GM19397 (cell line): ENCODE measurements at regions not wholly inside any gene's neighbourhood (a gene's known extent, or its start where the extent isn't known, plus 50 kb on each side); places are given as distances from the start of the nearest gene placed in this dataset.

Experiments
- ATAC-seq: cut with Tn5 transposase; IDR thresholded peaks from one replicate; pipeline ENCODE4 v1.9.1; 2021; ENCODE audit warnings: mild to moderate bottlenecking, moderate library complexity; ENCODE audit not compliant: unreplicated experiment

DNA sequence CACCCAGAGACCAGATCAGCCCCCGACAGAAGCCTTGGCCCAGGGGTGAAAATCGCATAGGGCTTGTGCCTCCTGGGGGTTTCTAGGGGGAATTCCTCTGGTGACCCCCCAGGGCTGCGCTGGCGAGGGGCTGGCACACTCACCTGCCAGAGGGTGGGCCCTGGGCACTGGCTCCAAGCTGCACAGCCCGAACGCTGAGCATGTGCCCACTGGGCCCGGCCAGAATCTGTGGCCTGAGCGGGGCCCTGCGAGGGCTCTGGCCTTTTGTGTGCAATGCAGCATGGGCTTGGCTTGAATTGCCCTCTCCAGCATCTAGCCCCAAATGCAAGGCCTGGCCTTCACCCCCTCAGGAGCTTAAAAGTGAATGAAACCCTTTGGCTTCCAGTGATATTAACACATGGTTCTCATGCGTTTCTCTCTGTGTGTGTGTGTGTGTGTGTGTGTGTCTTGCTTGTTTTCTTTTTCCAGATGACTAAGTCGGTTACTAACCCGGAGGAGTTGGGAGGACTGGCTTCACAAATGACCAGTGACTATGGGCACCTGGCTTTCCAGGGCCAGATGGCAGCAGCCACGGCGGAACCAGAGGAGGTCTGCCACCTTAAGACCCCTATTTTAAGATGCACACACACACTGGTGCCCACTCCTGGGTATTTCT, 259.1 kb upstream of the TPM1 start:
- no peak for ATAC-seq

DNA sequence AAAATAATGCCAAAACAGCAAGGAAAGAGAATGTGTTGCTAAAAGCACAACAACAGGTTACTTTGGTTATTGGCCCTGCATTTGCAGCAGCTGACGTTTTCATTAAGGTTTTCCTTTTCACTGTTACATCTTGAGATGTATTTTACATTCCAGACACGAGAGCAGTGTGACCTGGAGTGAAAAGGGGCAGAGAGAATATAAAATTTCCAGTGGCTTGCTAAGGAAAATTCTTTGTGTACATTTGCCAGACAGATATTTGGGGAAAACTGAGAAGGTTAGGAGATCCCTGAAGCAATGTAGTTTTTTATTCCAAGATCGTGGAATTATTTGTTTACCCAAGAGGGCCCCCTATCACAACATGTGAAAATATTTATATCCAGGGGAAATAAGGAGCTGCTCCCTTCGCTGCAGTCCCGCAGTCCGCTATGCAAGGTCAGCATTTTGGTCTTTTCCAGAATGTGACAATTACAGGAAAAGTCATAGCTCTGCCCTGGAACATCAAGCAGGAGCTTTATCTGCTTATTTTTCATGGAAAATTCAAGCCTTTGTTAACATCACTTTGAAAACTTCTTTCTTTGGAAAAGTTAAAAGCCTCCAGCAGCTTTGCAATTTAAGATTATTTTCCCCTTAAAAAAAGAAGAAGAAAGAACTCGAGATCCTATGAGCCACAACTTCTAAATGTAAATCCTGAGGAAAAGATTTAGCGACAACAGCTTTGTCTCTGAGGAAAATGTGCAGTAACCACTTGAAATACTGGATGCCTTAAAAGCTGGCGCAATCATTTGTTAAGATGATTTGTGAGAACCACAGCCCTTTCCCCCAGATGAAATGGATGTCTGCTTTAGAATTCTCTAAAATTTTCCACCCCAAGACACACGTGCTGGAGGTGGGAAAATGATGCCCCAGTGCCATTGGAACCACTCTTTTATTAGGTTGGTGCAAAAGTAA, 256.4 kb upstream of the TPM1 start:
- no peak for ATAC-seq

DNA sequence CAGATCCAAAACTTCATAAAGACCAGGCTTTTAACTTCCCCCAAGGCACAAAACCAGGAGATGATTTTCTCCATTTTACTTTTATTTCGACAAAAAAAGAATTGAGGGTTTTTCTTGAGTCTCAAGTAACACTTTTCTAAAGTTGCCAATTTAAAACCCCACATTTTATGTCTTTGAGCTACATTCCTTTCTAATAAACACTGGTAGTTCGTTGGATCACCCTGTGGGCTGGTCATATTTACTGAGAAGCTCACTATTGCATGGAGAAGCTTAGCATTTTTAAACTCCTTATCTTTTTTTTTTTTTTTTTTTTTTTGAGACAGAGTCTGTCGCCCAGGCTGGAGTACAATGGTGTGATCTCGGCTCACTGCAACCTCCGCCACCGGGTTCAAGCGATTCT, 255.1 kb upstream of the TPM1 start:
- ATAC-seq, result no peak

DNA sequence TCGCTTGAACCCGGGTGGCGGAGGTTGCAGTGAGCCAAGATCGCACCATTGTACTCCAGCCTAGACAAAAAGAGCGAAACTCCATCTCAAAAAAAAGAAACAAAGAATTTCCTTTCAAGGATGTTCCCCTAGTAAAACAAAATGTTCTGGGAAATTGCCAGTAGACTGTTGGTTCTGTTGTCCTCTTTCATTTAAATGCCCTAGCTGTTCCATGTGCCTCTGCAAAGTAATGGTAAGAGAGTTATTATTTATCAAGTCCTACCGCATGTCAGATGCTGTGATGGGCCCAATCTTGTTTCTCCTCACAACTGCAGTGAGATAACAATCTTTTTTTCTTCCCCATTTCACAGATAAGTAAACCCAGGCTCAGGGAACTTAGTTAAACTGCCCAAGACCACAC, 254.3 kb upstream of the TPM1 start:
- ATAC-seq, result no peak

DNA sequence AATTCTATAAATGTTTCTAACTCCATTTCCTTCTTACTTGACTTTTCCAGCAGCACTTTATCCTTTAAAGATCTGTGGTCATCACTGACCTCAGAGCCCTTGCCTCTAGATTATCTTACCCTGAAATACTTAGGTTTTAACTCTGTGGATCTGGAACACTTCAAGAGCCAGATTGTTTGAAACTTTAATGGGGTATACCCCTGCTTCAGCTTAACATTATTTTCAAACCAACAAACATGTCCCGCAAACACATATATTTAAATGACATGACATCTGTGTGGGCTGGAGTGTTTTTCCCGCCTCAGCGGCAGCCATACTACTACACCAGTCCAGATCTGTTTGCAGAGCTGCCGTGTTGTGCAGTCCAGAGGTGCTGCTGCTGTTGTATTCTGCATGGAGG, 252.0 kb upstream of the TPM1 start:
- no peak for ATAC-seq

DNA sequence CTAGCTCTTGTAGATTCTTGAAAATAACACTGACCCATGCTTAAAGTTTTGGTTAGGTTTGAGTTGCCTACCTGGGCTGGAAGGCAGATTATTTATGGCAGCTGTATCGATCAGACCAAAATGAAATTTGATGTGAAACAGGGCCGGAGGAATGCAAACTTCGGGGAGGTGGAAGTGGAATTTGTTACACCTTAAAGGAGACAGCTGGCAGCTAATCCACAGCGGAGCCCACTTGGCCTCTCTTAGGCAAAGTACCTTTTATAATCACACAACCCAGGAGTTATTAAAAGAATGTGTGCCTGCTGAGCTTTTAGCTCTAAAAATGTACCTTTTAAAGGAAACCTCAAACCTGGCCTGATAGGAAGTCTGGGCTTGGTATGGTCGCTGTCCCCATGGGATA, 250.9 kb upstream of the TPM1 start:
- no peak for ATAC-seq

DNA sequence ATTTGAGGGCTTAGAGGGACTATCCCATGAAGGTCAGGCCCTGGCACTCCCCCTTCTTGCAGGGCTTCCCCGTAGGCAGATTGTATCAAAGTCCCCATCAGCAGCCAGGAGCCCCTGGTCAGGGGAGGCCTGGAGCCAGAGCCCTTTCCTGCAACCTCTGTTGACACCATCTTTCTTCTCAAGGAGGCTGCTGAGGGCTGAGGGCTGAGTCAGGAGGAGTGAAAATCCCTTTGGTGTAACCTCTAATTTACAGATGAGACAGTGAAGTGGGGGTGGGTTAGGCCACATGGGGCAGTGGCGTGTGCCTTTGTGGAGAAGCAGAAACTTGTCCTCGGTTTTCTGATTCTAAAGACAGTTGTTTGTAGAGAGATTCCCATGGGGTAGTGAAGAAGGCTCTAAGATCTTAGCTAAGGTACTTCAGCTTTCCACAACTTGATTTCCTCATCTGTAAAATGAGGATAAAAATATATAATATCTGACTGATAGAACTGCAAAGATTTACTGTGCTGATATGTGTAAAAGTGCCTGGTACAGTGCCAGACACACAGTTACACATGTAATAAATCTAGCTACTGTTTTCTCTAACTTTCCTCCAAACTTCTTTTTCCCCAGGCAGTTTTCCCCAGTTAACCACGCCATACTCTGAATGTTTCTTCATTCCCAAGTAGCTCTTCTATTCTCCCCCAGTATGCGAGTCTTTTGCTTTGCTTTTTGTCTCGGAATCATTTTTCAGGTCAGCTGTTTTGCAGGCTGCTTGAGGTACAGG, 249.4 kb upstream of the TPM1 start:
- no peak for ATAC-seq

DNA sequence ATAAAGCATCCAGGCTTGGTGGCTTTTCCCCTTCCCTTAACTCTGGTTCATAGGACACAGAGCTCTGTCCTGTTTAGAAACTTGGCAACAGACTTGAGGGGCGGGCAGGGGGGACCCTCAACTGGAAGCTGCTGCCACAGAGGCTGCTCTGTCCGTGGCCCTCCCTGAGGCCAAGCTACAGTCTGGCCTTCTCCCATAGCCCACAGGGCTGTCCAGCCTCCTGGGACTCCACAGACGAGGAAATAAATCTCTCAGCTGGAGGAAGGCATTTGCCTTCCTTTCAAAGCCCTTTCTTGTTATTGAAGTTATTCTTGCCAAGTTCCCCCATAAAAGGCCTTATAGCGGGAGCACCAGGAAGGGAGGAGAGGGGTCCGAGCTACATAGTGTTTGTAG, 248.8 kb upstream of the TPM1 start:
- no peak for ATAC-seq

DNA sequence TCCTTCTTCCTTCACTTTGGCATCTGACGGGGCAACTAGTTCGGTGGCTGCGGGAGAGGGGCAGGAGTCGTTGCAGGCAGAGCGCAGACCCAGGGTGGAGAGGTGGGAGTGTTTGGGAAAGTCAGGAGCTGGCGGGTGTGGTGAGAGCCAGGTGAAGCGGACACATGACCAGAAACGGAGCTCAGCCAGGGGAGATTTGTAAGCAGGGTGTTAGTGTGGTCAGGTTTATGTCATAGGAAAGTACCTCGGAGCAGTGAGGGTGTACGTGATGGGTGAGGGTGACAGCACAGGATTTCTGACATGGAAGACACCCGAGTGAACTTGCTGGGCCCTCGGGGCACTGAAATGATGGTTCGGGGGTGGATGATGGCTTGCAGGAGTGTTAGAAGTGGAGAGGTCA, 247.4 kb upstream of the TPM1 start:
- no peak for ATAC-seq

DNA sequence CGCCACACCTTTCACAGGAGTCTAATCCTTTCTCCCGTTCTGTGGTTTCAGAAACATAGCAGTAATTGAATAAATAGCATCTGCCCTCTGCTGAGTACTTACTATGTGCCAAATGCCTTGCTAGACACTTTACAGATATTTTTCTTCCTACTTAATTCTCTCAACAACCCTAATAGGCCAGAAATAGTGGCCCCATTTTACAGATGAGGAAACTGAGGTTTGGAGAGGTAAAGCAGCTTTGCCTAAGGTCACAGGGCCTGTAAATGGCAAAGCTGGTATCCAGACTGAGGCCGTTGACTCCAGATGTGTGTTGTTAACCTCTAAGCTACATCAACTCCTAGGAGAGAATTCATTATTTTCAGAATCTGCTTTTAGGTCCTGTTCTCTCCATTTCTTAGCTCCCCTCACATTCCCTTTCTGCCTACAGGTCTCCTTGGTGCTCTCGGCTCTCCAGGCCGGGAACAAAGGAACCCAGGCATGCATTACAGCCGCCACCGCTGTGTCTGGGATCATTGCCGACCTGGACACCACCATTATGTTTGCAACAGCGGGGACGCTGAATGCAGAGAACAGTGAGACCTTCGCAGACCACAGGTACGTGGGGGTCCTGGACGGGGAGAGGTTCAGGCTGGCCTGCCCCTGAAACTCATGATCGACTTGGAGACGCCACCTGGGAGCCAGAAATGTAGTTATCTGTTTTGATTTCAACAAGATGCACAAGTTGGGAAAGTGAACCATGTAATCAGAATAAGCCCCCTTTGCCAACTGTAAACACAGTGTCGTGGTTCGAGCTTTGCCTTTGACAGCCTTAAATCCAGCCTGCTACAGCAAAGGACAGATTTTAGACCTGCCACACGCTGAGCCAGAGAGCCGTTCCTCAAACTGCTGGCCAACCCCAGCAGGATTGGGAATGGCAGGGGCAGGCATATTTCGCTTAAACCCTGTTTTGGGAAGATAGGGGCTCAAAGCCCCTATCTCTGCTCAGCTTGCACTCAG, 246.5 kb upstream of the TPM1 start:
- no peak for ATAC-seq

DNA sequence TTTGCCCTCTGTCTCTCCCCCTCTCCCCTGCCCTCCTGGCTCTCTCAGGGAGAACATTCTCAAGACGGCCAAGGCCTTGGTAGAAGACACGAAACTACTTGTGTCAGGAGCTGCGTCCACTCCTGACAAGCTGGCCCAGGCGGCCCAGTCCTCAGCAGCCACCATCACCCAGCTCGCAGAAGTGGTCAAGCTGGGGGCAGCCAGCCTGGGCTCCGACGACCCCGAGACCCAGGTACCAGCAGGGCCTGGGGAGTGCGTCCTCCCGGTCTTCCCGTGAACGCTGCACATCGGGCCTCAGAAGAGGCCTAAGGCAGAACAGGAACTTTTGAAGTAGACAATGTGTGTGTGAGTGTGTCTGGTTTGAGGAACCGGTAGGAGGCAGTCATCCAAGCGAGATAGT, 245.4 kb upstream of the TPM1 start:
- no peak for ATAC-seq

DNA sequence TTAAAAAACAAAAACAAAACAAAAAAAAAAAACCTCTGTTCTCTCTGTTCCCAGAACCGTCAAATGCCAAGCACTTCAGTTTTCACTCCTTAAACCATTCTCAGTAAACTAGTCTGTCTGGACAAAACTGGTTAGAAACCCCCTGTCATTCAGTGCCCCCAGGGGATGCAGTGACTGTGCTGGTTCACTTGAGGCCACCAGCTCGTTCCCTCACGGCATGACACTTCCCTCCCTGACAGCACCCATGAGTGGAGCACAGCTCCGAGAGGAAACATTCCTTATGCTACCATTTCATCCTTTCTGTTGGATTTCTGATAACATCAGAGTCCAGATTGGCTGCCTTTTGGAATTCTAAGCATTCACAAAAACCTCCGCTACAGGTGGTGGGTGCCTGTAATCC, 244.0 kb upstream of the TPM1 start:
- no peak for ATAC-seq

DNA sequence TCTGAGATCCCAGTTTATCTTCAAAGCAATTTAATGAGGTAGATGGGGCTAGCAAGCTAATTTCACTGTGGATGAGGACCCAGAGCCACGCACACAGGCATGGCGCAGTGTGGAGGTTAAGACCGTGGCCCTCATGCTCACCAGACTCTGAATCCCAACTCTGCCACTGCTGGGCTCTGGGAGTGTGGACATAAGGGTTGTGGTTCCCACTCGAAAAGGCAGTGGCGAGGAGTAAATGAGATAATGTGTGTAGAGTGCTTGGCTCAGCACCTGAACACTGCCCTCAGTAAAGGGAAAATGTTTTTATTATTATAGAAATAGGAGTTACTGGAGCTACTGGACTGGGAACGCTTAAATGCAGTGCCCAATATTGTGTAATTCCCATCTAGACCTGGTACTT, 243.5 kb upstream of the TPM1 start:
- ATAC-seq, result no peak

DNA sequence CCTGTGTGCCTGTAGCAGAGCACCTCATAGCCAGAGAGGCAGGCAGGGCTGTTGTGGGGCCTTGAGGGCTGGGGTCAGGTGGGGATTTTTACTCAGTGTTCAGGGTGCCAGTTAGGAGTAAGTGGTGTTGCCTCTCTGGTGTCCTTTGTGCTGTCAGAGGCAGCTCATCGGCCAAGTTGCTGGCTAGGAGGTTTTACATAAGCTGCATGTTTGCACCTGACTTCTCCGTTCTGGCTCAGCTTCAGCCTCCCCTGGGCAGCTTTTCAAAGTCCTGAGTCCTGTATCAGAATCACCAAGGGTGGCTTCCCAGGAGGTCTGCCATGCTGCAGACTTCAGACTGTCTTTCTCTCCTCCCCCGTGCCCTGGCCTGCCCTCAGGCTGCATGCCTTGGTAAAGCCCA, 242.6 kb upstream of the TPM1 start:
- no peak for ATAC-seq

DNA sequence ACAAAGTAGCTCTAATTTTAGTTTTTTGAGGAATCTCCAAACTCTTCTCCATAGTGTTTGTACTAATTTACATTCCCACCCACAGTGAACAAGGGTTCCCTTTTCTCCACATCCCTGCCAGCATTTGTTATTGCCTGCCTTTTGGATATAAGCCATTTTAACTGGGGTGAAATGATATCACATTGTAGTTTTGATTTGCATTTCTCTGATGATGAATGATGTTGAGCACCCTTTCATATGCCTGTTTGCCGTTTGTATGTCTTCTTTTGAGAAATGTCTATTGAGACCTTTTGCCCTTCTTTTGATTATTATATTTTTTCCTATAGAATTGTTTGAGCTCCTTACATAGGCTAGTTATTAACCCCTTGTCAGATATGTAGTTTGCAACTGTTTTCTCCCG, 239.9 kb upstream of the TPM1 start:
- no peak for ATAC-seq

DNA sequence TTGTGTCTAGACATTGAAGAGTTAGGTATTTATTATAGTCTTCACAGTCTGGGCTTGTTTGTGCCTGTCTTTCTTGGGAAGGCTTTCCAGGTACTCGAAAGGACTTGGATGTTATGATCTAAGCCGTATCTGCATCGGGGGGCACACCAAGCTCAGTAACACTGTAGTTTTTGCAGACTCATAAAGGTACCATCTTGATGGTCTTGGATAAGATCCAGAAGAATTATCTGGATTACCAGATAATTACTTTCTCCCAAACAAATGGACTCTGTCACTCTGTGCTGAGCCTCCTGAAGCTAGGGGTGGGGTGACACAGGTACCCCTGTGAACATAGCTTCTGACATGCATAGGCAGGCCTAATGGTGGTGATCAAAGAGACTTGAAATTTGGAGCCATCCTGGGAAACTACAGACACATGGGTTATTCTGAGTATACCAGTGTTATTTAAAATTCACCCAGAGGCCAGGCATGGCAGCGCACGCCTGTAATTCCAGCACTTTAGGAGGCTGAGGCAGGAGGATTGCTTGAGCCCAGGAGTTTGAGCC, 238.6 kb upstream of the TPM1 start:
- no peak for ATAC-seq

DNA sequence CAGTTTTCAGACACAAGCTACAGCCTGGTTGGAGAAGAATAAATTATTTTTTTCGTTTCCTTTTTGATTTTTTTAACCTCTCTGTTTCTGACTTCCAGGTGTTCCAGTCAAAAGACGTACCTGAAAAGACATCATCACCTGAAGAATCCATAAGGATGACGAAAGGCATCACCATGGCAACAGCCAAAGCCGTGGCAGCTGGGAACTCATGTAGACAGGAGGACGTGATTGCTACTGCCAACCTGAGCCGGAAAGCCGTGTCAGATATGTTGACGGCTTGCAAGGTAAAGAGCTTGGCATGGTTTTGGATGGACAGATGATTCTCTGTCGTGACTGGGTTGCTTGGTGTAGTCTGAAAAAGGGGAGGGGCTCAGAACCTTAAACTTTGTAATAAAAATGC, 237.0 kb upstream of the TPM1 start:
- ATAC-seq, result no peak

DNA sequence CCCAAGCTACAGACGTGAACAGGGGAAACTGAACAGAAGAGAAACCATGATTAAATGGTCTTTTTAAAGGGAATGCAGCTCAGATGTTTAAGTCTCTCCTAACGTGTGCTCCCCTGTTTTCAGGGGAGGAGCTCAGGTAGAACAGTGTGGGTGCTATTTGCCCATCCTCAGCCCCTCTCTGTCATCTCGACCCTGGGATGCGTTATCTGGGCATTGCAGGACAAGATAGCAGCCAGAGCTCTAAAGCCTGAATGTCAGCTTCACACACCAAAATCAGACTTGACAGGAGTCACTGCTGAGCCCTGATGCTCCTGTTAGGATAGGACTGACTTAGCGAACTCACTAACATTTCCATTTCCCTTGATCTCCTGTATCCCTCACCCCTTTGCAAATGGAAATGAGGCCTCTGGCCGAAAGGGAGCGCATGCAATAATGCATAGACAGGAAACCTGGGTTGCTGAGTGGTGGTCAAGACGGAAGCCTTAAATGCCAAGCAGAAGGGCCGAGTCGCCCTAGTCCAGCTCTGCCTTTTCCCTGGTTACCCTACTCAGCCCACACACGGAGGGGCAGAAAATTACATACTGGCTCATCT, 234.9 kb upstream of the TPM1 start:
- ATAC-seq, result no peak

DNA sequence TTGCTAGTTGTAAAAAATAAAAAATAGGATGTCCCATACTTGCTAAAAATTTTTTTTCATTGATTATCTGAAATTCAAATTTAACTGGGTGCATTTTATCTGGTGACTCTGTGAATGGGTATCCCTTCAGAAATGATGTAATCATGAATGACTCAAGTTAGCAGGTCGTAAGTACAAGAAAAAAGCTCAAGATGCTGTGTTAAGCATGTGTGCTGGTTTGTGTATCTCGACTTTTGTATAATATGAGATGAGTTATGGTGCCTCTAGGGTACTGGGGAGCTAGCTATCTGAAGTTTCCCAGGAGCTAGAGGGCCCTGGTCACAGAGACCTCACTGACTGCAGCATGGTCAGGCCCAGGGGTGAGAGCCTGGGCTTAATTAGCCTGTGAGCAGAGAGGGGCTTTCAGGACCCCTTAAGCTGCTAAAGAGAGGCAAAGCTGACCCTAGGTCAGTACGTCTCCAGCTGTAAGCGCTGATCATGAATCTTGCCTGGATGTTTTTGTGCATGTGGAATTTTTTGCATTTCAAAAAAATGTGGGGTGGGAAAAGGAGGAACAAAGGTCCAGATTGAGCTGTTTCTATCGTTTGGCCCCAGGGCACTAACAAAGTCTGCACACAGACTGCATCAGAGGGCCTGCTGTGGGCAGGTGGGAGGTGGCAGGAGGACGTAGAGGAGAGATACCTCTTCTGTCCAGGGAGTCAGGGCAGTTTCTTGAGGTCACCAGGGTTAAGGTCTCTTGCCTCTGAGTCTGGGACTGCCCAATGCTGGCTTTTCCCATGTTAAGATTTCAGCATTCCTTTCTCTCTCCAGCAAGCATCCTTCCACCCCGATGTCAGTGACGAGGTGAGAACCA, 233.2 kb upstream of the TPM1 start:
- no peak for ATAC-seq
